ENCODE measurements at regions not wholly inside any gene's neighbourhood (a gene's known extent, or its start where the extent isn't known, plus 50 kb on each side); places are given as distances from the start of the nearest gene placed in this dataset.

GRCh38 chr11:32312865-32313403, 122.4 kb downstream of the WT1 start:
- TF ChIP-seq CTCF (IDR thresholded peaks at IDR 0.05) (peak; percentile 70 to 84 (median 78)), POLR2A (IDR thresholded peaks at IDR 0.05) (no peak)

All from testis (tissue), 2 donors.